ENCODE measurements at regions not wholly inside any gene's neighbourhood (a gene's known extent, or its start where the extent isn't known, plus 50 kb on each side); places are given as distances from the start of the nearest gene placed in this dataset.

DNA sequence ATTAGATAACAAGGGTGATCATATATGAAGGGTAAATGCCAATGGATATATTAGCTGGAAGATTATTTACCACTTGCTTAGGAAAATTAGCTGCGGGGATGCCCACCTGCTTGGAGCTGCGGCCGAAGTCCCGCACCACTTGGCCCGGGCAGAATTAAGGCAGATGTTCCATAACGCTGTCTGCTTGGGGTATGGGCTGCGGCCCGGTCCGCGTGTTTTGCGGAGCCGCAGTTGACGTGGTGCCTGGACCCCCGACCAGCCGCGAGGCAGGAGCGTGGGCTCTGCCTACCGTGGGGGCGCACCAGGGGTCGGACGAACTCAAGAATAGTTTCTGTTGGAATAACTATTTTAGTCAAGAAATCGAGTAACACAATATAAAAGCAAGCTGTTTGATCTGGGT, 235.2 kb downstream of the CPXCR1 start:
- Histone ChIP-seq H3K9me3 (ENCODE audit: control insufficient read depth in 2 of 2, insufficient read depth in 1 of 2, low read depth in 1 of 2, low read length in 1 of 2) (no peaks in the 10 kb centered on the region), H3K4me3 (ENCODE audit: low read depth in 1 of 3, low read length in 3 of 3) (no peak overlapping the region), H3K4me1 (ENCODE audit: control insufficient read depth in 3 of 3, insufficient read depth in 2 of 3, low read depth in 1 of 3, low read length in 2 of 3) (no peaks in the 10 kb centered on the region), H3K36me3 (ENCODE audit: control insufficient read depth in 3 of 3, insufficient read depth in 2 of 3, low read depth in 1 of 3, low read length in 3 of 3) (no peaks in the 10 kb centered on the region), H3K27ac (ENCODE audit: low read depth in 1 of 3, low read length in 2 of 3) (no peak overlapping the region), H3K27me3 (ENCODE audit: control insufficient read depth in 3 of 3, insufficient read depth in 3 of 3, low read length in 3 of 3) (no peaks in the 10 kb centered on the region)
- DNase-seq (no peak), FAIRE-seq (no peak)
- WGBS, 3 donors: 85 to 93% (median 93%) methylated on average over 22 of the region's 22 CpGs

DNA sequence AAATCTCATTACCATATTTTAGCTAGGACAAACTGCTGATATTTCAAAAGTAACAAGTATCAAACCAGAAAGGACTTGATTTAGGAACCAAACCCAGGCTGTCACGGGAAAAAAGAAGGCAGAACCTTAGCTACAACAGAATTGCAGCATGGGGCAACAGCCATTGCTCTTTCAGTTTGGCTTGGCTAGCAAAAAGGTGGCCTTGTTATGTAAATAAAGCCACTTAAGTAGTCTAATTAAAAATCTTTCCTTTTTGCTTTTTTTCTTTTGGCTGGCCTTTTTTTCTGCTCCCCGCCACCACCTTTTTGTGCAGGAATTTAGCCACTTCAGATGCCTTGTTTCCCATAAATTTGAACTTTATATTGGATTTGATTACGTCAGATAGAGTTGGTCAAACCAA, 235.9 kb downstream of the CPXCR1 start:
- H3K4me3 ChIP-seq (ENCODE audit: low read depth in 1 of 3, low read length in 3 of 3): no peak overlapping the region
- H3K36me3 ChIP-seq (ENCODE audit: control insufficient read depth in 3 of 3, insufficient read depth in 2 of 3, low read depth in 1 of 3, low read length in 3 of 3): no peaks in the 10 kb centered on the region
- no peaks in the 10 kb centered on the region for H3K9me3 ChIP-seq (ENCODE audit: control insufficient read depth in 2 of 2, insufficient read depth in 1 of 2, low read depth in 1 of 2, low read length in 1 of 2)
- no peak overlapping the region for H3K27ac ChIP-seq (ENCODE audit: low read depth in 1 of 3, low read length in 2 of 3)
- FAIRE-seq: no peak
- H3K4me1 ChIP-seq (ENCODE audit: control insufficient read depth in 3 of 3, insufficient read depth in 2 of 3, low read depth in 1 of 3, low read length in 2 of 3): no peaks in the 10 kb centered on the region
- DNase-seq: no peak
- no peaks in the 10 kb centered on the region for H3K27me3 ChIP-seq (ENCODE audit: control insufficient read depth in 3 of 3, insufficient read depth in 3 of 3, low read length in 3 of 3)
- WGBS, 3 donors: 66 to 74% (median 68%) methylated on average over 3 of the region's 3 CpGs

DNA sequence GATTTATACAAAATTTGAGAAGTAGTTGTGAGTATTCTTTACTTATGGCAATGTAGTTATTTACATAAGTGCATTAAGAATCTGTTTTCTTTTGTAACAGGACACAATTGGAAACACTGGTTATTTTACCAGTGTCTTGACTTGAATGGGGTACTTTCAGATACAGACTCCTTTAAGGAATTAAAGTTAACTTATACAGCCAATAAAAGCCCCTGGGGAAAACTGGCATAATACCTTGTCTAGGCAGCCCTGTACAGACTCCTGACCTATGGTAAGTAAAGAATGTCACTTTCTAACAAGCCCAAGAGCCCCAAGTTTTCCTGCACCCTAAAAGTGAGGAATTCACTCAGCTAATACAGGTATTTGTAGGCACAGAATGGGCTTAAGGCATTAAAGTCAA, 241.8 kb downstream of the CPXCR1 start:
- Histone ChIP-seq H3K27me3 (ENCODE audit: control insufficient read depth in 3 of 3, insufficient read depth in 3 of 3, low read length in 3 of 3) (no peaks in the 10 kb centered on the region), H3K36me3 (ENCODE audit: control insufficient read depth in 3 of 3, insufficient read depth in 2 of 3, low read depth in 1 of 3, low read length in 3 of 3) (no peaks in the 10 kb centered on the region), H3K4me3 (ENCODE audit: low read depth in 1 of 3, low read length in 3 of 3) (no peak overlapping the region), H3K27ac (ENCODE audit: low read depth in 1 of 3, low read length in 2 of 3) (no peak overlapping the region), H3K9me3 (ENCODE audit: control insufficient read depth in 2 of 2, insufficient read depth in 1 of 2, low read depth in 1 of 2, low read length in 1 of 2) (no peaks in the 10 kb centered on the region), H3K4me1 (ENCODE audit: control insufficient read depth in 3 of 3, insufficient read depth in 2 of 3, low read depth in 1 of 3, low read length in 2 of 3) (no peaks in the 10 kb centered on the region)
- no peak for DNase-seq
- FAIRE-seq: no peak

DNA sequence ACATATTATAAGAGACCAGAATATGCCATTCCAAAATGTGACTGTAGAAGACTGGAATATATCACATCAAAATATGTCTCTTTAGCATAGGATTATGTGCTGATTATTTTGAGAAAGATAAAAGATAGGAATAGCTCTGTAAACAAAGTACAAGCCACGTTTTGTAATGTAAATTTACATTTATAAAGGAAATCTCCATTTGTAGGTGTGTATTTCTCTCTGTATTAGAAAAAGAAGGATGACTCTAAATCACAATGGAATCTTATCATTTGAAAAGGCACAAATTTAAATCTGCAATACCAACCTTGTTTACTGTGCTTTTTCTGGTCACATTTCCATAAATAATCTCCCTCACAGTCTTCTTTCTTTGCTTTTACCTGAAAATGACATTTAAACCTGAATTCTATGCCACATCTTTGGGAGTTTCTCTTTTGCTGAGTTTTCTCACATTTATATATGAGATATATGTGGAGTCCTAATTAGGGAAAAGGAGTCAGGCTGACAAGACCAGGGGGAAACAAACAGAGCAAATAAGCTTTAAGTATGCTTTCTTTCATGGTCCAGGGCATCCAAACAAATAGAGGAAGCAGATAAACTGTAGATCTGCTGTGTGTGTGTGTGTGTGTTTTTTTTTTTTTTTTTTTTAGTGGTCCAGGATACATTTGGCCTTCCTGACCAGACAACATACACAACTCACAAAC, 244.0 kb downstream of the CPXCR1 start:
- Histone ChIP-seq H3K27me3 (ENCODE audit: control insufficient read depth in 3 of 3, insufficient read depth in 3 of 3, low read length in 3 of 3) (no peaks in the 10 kb centered on the region), H3K27ac (ENCODE audit: low read depth in 1 of 3, low read length in 2 of 3) (no peak overlapping the region), H3K36me3 (ENCODE audit: control insufficient read depth in 3 of 3, insufficient read depth in 2 of 3, low read depth in 1 of 3, low read length in 3 of 3) (no peaks in the 10 kb centered on the region), H3K9me3 (ENCODE audit: control insufficient read depth in 2 of 2, insufficient read depth in 1 of 2, low read depth in 1 of 2, low read length in 1 of 2) (no peaks in the 10 kb centered on the region), H3K4me3 (ENCODE audit: low read depth in 1 of 3, low read length in 3 of 3) (no peak overlapping the region), H3K4me1 (ENCODE audit: control insufficient read depth in 3 of 3, insufficient read depth in 2 of 3, low read depth in 1 of 3, low read length in 2 of 3) (no peaks in the 10 kb centered on the region)
- no peak for DNase-seq
- WGBS, 3 donors: 0 to 8% (median 2%) methylated on average over 1 of the region's 1 CpG
- FAIRE-seq: no peak

DNA sequence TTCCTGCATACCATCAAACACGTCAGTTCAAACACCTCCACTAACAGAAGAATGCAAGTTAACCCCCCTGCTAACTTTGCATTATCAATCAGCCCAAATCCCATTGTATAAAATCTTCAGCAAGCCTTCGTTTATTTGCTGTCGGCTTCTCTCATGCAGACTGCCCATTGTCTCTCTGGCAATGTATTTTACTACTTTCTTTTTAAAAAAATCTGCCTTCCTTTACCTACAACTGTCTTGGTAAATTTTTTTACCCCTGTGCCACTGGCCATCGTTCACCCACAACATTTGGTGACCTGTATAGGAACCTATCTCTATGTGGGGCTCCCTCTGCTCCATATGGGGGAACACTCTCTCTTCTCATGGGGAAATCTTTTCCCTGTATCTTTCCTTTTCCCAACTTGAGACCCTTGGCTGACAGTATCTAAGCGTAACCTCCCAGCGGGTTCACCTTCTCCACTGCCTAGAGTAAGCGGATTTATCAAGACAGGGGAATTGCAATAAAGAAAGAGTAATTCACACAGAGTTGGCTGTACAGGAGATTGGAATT, 244.6 kb downstream of the CPXCR1 start:
- Histone ChIP-seq H3K9me3 (ENCODE audit: control insufficient read depth in 2 of 2, insufficient read depth in 1 of 2, low read depth in 1 of 2, low read length in 1 of 2) (no peaks in the 10 kb centered on the region), H3K27me3 (ENCODE audit: control insufficient read depth in 3 of 3, insufficient read depth in 3 of 3, low read length in 3 of 3) (no peaks in the 10 kb centered on the region), H3K4me1 (ENCODE audit: control insufficient read depth in 3 of 3, insufficient read depth in 2 of 3, low read depth in 1 of 3, low read length in 2 of 3) (no peaks in the 10 kb centered on the region), H3K27ac (ENCODE audit: low read depth in 1 of 3, low read length in 2 of 3) (no peak overlapping the region), H3K36me3 (ENCODE audit: control insufficient read depth in 3 of 3, insufficient read depth in 2 of 3, low read depth in 1 of 3, low read length in 3 of 3) (no peaks in the 10 kb centered on the region), H3K4me3 (ENCODE audit: low read depth in 1 of 3, low read length in 3 of 3) (no peak overlapping the region)
- WGBS, 3 donors: 36 to 51% (median 44%) methylated on average over 7 of the region's 7 CpGs
- DNase-seq (no peak), FAIRE-seq (no peak)

DNA sequence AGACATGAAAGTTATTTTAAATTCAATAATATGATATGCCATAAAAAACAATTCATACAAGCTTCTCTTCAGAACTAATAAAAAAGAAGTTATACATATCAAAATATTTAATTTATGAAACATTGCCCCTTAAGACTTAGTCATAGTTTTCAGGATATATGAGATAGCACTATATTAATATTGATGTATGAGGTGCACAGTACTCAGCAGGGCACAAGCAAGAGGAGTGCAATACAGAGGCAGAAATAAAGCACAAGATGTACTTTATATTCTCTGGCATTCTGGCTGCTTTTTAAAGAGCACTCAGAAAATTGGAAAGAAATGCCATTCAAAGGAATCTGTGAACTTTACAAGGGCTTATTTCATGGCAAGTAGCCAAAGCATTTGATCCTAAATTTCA, 274.9 kb downstream of the CPXCR1 start:
- Histone ChIP-seq H3K4me1 (ENCODE audit: control insufficient read depth in 3 of 3, insufficient read depth in 2 of 3, low read depth in 1 of 3, low read length in 2 of 3) (no peaks in the 10 kb centered on the region), H3K9me3 (ENCODE audit: control insufficient read depth in 2 of 2, insufficient read depth in 1 of 2, low read depth in 1 of 2, low read length in 1 of 2) (no peaks in the 10 kb centered on the region), H3K36me3 (ENCODE audit: control insufficient read depth in 3 of 3, insufficient read depth in 2 of 3, low read depth in 1 of 3, low read length in 3 of 3) (no peaks in the 10 kb centered on the region), H3K27ac (ENCODE audit: low read depth in 1 of 3, low read length in 2 of 3) (no peak overlapping the region), H3K27me3 (ENCODE audit: control insufficient read depth in 3 of 3, insufficient read depth in 3 of 3, low read length in 3 of 3) (no peaks in the 10 kb centered on the region), H3K4me3 (ENCODE audit: low read depth in 1 of 3, low read length in 3 of 3) (no peak overlapping the region)
- FAIRE-seq: no peak
- no peak for DNase-seq

GRCh38 chrX:89033723-89034122, 286.7 kb downstream of the CPXCR1 start:
- Histone ChIP-seq H3K27ac (ENCODE audit: low read depth in 1 of 3, low read length in 2 of 3) (no peak overlapping the region), H3K27me3 (ENCODE audit: control insufficient read depth in 3 of 3, insufficient read depth in 3 of 3, low read length in 3 of 3) (no peaks in the 10 kb centered on the region), H3K9me3 (ENCODE audit: control insufficient read depth in 2 of 2, insufficient read depth in 1 of 2, low read depth in 1 of 2, low read length in 1 of 2) (peaks cover 0 to 10% of the 10 kb centered on the region in 2 donors), H3K36me3 (ENCODE audit: control insufficient read depth in 3 of 3, insufficient read depth in 2 of 3, low read depth in 1 of 3, low read length in 3 of 3) (no peaks in the 10 kb centered on the region), H3K4me3 (ENCODE audit: low read depth in 1 of 3, low read length in 3 of 3) (no peak overlapping the region), H3K4me1 (ENCODE audit: control insufficient read depth in 3 of 3, insufficient read depth in 2 of 3, low read depth in 1 of 3, low read length in 2 of 3) (no peaks in the 10 kb centered on the region)
- WGBS, 3 donors: 82 to 86% (median 83%) methylated on average over 1 of the region's 1 CpG
- DNase-seq (no peak), FAIRE-seq (no peak)

DNA sequence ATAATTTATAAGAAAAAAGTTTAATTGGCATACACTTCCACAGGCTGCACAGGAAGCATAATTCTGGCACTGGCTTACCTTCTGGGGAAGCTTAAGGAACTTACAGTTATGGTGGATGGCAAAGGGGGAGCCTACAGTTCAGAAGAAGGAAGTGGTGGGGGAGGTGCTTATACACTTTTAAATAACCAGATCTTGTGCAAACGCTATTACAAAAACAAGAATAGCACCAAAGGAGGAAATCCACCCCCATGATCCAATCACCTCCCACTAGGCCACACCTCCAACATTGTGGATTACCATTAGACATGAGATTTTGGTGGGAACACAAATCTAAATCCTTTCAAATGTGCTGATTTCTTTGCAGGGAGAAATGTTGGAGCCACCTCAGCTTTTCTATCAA, 287.7 kb downstream of the CPXCR1 start:
- DNase-seq: no peak
- no peaks in the 10 kb centered on the region for H3K27me3 ChIP-seq (ENCODE audit: control insufficient read depth in 3 of 3, insufficient read depth in 3 of 3, low read length in 3 of 3)
- no peak overlapping the region for H3K27ac ChIP-seq (ENCODE audit: low read depth in 1 of 3, low read length in 2 of 3)
- 41 to 88% (median 60%) methylated on average over 1 of the region's 1 CpG for WGBS, 3 donors
- no peak overlapping the region for H3K4me3 ChIP-seq (ENCODE audit: low read depth in 1 of 3, low read length in 3 of 3)
- no peaks in the 10 kb centered on the region for H3K36me3 ChIP-seq (ENCODE audit: control insufficient read depth in 3 of 3, insufficient read depth in 2 of 3, low read depth in 1 of 3, low read length in 3 of 3)
- H3K9me3 ChIP-seq (ENCODE audit: control insufficient read depth in 2 of 2, insufficient read depth in 1 of 2, low read depth in 1 of 2, low read length in 1 of 2): peaks cover 0 to 10% of the 10 kb centered on the region in 2 donors
- FAIRE-seq: no peak
- H3K4me1 ChIP-seq (ENCODE audit: control insufficient read depth in 3 of 3, insufficient read depth in 2 of 3, low read depth in 1 of 3, low read length in 2 of 3): no peaks in the 10 kb centered on the region

DNA sequence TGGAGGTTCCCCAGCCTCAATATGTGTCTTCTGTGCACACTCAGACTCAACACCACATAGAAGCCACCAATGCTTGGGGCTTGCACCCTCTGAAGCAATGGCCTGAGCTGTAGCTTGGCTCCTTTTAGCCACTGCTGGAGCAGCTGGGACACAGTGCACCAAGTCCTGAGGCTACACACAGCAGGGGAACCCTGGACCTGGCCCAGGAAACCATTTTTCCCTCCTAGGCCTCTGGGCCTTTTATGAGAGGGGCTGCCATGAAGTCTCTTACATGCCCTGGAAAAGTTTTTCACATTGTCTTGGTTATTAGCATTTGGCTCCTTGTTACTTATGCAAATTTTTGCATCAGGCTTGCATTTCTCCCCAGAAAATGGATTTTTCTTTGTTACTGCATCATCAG, 306.2 kb downstream of the CPXCR1 start:
- H3K36me3 ChIP-seq (ENCODE audit: control insufficient read depth in 3 of 3, insufficient read depth in 2 of 3, low read depth in 1 of 3, low read length in 3 of 3): no peaks in the 10 kb centered on the region
- no peak overlapping the region for H3K4me3 ChIP-seq (ENCODE audit: low read depth in 1 of 3, low read length in 3 of 3)
- H3K27ac ChIP-seq (ENCODE audit: low read depth in 1 of 3, low read length in 2 of 3): no peak overlapping the region
- no peak for DNase-seq
- peaks cover 1 to 2% of the 10 kb centered on the region in 2 donors for H3K9me3 ChIP-seq (ENCODE audit: control insufficient read depth in 2 of 2, insufficient read depth in 1 of 2, low read depth in 1 of 2, low read length in 1 of 2)
- no peaks in the 10 kb centered on the region for H3K27me3 ChIP-seq (ENCODE audit: control insufficient read depth in 3 of 3, insufficient read depth in 3 of 3, low read length in 3 of 3)
- H3K4me1 ChIP-seq (ENCODE audit: control insufficient read depth in 3 of 3, insufficient read depth in 2 of 3, low read depth in 1 of 3, low read length in 2 of 3): no peaks in the 10 kb centered on the region
- no peak for FAIRE-seq
